HG02759 (cell line): ENCODE measurements at regions not wholly inside any gene's neighbourhood (a gene's known extent, or its start where the extent isn't known, plus 50 kb on each side); places are given as distances from the start of the nearest gene placed in this dataset.
A peak's percentile ranks its signal among the peaks of the same experiment; 100 is the strongest.

Experiments
- ATAC-seq: cut with Tn5 transposase; IDR thresholded peaks from one replicate; pipeline ENCODE4 v1.9.1; 2021; ENCODE audit warnings: mild to moderate bottlenecking, moderate library complexity; ENCODE audit not compliant: unreplicated experiment

DNA sequence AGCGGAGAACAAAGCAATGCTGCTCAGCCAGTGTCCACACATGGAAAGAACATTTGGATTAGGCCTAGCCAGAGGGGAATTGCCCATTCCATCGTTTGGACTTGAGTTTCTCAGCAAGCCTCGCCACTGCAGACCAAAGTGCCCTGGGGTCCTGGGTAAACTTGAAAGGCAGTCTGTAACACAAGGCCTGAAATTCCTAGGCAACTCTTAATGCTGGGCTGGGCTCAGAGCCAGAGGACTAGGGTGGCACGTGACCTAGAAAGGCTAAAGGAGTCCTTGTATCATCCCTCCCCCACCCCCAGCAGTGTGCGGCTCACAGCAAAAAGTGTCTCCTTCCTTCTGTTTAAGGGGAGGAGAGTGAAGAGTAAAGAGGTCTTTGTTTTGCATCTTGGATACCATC lies 210.4 kb upstream of the ARX start:
- ATAC-seq = no peak

DNA sequence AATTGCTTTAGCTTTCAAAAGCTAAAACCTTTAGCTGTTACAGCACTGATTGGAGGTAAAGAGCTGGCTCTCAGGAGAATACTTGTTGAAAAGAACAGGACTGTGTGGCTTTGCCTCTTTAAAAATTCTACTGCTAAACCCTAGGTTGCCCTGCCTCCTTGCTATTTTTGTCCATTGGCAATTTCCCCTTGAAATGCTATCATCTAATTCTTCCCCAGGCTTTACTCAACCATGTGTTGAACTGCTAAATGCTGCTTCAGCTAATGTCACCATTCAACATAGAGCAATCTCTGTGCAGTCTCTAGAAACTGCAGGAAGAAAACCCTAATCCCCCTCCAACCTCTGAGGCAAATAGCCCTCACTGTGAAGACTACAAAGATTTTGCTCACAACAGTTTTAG lies 203.7 kb upstream of the ARX start:
- no peak for ATAC-seq

DNA sequence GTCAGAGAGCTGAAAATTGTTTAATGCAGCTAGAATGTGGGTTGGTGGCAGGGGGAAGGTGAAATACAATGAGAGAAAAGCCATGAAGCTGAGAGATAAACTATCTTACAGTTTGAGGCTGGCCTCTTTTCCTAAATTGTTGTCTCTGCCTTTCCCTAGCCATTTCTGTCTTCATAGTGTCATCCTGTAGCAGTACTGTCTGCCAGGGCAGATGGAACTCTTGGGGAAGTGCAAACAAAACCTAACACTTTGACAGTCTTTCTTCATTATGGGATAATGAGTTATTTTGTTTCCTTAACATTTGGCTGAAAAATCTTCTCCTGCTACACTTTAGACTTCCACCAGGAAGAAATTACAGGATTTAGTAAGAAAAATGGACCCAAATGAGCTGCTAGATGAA lies 197.8 kb upstream of the ARX start:
- ATAC-seq = no peak

DNA sequence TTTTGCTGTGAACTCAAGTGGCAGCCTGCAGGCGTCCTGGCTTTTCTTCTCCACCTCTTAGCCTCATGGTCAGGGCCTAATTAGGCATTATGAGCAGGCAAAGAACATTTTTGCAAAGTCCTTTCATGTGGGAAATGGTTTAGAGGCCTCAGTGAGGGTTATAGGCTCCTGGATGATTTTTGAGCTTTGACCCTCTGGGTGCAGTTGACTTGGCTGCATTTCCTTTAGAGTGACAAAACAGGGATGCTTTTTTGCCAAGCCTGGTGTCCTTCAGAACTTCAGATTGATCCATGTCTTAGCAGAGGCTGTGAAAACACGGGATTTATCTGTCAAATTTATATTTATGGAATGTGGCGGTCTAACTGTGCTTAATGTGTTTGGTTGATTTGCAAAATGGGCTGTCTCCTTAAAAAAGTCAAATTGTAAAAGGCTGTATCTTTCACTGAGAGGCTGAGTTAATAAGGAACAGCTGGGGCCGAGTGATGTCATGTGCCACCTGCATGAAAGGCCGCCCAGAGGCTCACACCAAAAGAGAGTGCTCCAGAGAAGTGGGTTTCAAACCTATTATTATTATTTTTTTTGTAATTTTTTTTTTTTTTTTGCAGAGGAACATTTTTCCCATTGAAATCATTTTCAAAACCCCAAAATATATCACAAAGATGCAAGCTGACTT lies 192.2 kb upstream of the ARX start:
- no peak for ATAC-seq

DNA sequence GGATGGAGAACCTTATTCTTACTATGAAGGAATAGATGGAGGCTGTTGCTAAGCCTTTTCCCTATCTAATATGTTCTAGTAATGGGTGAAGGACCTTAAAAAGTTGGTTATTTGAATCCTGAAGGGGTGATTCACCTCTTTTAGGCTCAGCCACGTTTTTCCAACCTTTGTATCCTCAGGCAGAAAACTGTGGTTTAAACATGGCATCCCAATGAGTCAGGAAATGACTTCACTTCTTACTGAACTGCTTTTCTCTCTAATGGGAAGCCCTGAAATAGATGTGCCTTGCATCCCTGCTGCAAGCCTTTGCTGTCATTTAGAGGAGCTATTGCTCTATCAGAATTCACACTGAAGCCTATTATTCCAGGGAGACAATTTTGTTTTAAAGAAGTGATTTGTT lies 191.0 kb upstream of the ARX start:
- no peak for ATAC-seq

DNA sequence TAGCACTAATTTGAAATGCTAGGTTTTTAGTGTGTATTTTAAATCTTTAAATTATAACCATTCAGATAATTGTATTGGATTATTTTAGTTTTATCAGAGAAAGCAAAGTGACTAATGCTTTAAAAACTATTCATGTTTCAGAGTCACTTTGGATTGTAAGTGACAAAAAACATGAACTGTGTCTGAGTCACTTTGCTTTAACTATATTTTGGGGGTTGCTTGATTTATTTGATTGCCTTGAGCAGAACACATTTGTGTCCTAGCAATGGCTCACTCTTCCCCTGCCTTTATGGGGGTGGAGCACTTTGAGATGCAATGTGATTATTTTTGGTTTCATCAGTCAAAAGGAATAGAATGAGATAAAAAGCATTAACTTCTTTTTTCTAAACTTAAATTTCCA lies 188.4 kb upstream of the ARX start:
- ATAC-seq = no peak

DNA sequence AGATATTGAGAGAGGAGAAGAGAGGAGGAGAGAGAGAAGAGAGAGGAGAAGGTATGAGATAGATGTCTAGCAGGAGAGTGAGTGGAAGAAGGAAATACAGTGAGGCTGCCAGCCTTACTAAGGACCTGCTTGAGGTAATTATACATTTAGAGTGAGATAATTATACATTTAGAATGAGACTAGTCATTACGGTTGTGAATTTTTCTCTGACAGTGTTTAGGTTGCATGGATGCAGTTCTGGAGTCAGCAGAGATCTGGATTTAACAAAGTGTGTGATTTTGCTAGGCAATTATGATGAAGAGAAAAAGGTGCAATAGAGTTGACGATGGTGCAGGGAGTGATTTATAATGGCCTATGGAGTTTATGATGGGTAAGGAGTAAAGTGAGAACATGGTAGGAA lies 187.1 kb upstream of the ARX start:
- ATAC-seq = no peak

DNA sequence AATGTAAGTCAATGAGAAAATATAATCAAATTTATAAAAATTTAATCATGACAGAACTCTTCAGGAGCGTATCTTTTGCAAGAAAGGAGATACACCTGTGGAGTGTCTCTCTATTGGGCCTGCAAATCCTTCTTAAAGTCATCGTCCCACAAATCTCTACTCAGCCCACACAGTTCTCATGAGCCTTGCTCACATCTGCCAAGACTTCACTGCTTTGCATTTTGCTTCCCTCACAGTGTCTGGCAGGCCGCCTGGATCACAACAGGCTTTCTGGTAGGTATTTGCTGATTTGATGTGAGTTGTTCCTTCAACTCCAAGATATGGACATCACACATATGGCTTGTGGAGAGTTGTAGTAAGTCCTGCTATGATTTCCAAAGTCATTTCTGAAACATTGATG lies 183.1 kb upstream of the ARX start:
- ATAC-seq = no peak

DNA sequence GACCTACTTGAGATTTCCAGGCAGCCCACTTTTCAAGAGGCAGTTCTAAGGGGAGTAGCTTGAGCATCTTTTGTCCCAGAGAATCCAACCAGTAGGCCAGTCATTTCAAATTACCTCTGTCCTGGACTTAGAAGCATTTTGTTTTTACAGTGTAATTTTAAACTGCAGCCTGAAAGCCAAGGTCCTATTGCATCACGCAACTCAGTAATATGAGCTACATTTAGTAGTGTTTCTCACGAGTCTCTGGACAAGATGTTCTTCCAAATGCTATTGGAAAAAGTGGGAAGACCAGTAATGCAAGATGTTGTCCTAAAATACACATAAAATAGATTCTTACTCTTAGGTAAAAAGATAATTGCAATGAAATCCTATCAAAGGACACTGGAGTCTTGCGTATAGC lies 182.5 kb upstream of the ARX start:
- ATAC-seq = no peak

DNA sequence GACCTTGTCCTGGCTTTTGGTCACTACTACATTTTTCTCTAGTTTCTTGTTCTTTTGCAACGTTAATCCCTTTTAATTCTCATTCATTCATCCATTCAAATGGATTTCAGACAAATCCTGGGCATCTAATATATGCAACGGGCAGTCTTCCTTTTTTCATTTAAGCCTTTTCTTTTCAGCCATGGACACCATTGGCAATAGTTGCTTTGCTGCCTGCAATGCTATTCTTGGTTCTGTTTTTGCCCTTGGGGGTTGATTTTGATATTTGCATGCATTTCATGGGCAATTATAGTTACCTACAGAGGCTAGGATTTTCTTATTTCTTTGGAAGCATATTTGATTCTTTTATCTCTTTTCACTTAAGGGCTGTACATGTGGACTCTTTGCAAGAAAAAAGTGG lies 180.5 kb upstream of the ARX start:
- no peak for ATAC-seq

DNA sequence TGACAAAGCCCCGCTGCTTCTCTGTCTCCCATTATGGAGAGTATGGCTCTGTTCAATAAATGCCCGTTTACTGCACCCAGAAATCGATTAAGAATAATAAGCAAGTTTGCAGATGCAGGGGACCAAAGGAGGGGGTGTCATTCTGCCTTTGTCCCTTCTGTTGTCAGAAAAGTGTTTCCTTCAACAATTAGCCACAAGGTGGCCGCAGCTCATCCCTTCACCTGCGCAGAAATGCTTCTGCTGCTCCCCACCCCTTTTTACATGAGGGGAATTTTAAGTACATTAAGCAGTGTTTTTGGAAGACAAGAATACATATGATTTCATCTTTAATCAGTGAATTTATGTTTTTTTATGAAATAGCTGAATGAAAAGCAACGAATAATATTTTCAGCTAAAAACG lies 175.6 kb upstream of the ARX start:
- ATAC-seq = no peak

DNA sequence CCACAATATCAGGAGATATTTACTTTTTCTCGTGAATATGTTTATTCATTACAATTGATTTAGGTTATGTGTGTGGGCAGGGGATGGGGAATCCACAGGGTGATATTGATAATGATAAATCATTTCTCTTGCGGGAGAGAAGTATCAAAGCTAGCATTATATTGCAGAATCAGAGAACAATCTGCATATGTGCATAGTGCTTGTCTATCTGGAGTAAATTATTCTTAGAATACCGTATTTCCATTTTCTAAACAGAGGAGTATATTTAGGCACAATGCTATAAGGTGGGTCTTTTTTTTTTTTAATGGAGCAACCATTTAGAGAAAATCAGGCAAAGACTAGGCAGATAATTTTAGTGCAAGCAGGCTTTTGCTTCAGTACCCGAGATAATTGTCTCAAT lies 166.0 kb upstream of the ARX start:
- ATAC-seq = no peak

DNA sequence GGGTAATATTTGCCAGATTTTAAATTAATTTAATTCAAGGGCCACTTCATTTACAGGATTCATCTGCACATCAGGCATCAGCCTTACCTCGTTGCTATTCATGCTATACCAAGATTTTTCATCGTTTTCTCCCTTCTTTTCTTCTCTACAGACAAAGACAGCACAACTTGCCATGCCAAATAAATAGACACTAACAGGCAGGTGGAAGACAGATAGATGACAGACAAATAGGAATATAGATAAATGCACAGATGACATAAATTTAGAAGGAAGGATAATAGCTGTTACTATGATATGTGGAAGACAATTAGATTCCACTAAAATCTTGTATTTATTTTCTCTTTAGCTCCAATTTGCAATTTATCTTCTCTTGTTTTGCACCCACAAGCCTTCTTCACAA lies 164.5 kb upstream of the ARX start:
- ATAC-seq = no peak

DNA sequence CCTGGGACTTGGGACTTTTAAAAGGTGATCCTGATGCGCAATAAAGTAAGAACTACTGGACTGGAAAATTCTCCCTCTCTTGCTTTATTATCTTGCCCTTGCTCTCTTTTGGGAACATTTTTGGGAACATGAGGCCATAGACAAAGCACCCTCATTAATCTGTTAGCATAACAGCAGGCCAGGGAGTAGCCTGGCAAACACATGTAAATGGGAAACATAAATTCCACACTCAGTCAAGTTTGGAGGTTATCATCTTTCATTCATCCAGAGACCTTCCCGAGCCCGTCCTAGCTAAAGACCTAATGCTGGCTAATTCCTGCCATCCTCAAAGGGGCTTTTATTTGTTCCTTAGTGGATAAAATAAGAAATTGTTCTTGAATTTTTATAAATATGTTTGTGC lies 162.8 kb upstream of the ARX start:
- ATAC-seq = no peak

DNA sequence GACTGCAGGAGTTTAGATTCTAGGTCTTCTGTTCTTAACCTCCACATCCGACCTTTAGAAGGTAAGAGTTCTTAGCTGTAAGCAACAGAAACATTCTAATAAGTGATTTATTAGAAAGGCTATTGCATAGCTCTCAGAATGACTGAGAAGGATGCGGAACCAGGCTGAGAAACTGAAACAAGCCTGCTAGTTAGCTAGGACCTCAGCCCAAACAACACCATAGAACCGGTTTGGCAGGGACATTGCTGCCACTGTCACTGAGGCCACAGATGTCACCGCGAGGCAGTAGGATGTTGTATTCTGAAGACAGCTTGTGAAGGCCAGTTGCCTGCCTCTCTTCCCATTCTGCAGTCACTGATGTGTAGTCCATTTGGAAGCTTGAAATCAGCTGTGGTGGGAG lies 160.0 kb upstream of the ARX start:
- ATAC-seq = peak; percentile 59

DNA sequence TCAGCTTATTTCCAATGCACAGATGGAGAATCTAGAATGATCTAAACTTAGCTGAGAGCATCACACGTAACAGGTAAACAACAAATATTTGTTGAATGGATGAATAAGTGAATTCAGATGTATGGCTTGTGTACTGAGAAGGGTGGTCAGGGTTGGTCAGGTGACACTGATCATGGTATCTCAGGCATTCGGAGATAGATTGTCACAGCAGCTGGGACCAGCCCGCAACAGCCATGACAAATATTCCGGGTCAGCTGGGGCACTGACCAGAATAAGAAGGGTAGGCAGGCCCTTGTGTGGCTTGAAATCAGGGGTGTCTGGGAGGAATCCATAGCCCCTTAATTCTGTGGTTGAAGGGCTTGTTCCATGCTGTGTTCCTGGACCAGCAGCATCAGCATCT lies 159.4 kb upstream of the ARX start:
- no peak for ATAC-seq

DNA sequence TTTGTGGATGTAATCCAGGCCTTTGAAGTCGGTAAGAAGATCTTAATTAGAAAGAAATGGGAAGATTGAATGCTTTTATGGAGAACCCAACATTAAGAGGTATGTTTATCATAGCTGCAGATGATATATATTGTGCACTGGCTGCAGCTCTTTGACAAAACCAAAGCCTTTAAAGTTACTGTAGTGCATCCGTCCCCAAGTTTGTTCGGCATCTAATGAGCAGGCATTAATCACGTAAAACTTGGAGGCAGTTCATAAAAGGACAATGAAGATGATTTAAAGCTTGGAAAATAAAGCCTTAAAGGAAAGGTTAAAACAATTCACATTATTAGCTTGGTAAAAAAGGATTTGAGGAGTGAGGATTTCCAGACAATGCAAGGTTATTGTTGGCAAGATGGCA lies 150.8 kb upstream of the ARX start:
- ATAC-seq = no peak

DNA sequence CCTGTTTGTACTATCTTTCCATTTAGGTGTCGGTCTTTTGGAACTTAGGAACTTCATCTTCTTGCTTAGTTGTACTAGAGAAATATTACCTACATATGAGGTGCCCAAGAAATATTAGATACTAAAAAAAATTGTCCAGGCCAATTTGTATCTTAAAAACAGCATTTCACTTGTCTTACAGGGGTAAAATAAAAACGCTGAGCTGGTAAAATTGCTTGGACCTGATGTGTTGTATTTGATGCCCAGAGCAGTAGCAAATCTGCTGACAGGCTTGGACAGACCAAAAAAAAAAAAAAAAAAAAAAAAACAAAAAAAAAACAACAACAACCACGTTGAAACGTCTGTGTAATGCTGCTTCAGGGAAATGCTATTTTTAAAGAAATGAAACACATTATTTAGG lies 150.4 kb upstream of the ARX start:
- no peak for ATAC-seq

DNA sequence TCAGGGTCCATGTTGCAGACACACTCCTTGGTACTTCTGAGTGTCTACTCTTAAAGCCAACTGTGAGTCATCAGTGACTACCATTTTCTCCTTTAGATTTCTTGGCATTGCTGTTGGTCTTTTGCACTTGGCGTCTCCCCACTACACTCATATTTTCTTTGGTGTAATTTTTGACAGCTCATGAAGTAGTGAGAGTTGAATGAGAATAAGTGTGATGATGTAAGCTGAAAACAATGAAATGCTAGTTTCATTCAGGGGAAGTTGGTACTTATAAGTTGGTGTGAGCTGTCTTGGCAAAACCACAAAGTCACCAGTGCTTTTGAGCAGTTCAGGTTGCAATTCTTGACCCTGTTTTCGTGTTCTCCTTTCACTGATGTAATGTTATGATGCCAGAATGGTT lies 142.9 kb upstream of the ARX start:
- ATAC-seq = no peak

DNA sequence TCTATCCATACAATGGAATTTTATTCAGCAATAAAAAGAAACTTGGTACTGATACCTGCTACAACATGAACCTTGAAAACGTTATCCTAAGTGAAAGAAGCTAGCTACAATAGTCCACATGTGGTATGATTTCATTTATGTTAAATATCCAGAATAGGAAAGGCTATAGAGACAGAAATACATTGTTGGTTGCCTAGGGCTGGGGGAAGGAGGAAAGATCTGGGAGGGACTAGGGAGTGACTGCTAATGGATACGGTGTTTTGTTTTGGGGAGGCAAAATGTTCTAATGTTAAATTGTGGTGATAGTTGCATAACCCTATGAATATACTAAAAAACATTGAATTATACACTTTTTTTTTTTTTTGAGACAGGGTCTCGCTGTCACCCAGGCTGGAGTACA lies 141.1 kb upstream of the ARX start:
- no peak for ATAC-seq

DNA sequence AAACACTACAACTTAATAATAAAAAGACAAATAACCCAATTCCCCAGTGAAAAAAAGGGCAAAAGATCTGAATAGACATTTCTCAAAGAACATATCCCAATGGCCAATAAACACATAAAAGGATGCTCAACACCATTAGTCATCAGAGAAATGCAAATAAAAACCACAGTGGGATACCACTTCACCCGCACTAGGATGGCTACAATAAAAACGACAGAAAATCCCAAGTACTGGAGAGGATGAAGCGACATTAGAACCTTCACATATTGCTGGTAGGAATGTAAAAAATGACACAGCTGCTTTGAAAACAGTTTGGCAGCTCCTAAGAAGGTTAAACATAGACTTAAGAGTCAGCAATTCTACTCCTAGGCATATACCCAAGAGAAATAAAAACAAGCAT lies 140.6 kb upstream of the ARX start:
- ATAC-seq = no peak

DNA sequence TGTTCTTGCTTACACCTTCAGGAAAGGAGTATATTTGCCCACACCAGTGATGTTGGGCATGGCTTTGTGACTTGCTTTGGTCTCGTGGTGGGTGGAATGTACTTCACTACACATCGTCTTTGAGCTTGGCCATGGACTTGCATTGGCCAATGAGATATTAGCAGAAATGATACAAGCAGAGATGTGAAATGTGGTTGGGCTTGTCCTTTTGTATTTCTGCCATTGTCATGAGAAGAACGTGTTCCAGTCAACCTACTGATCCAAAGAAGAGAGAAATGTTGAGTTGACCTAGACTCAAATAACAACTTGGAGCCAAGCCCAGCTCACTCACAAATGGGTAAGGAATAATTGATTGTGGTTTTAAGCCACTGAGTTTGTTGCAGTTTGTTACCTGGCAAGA lies 138.4 kb upstream of the ARX start:
- ATAC-seq = no peak

DNA sequence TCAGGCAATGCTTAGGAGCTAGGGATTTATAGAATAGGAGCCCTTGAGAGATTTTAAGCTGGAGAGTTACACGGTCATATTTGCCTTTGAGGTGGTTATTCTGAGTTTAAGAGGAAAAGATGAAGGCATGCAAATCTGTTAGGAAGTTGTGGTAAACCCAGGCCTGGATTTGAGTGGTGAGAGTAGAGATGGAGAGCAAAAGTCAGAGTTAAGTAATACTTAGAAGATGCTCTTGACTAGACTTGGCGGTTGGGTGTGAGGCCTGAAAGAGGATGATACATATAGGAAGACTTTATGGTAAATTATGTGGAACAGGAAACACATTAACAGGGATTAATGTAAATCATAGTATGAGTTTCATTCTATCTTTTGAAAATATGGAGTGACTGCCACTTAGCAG lies 136.0 kb upstream of the ARX start:
- ATAC-seq = no peak
